D721Med (cell line): ENCODE measurements at regions not wholly inside any gene's neighbourhood (a gene's known extent, or its start where the extent isn't known, plus 50 kb on each side); places are given as distances from the start of the nearest gene placed in this dataset.
"Not testable (repeated sequence)": the region's sequence is repeated elsewhere in the genome, so short reads cannot be mapped to it uniquely, and the experiment has no call there.

Source experiments
- DNase-seq: peaks from one replicate; pipeline ENCODE4 v3.0.0; 2011; ENCODE audit warnings: low spot score; ENCODE audit not compliant: insufficient read length
- FAIRE-seq: peaks from 2 replicates; lab custom pipeline; 2011; peaks lifted over from hg19 to GRCh38; lab: Jason Lieb, UNC
- CTCF ChIP-seq: IDR thresholded peaks from 2 replicates; pipeline ENCODE4 v1.5.1; 2012; ENCODE audit warnings: mild to moderate bottlenecking, control low read depth; ENCODE audit not compliant: insufficient read depth; ENCODE audit errors: missing control alignments

- TF ChIP-seq CTCF = no peak
- no peak for FAIRE-seq
- no peak for DNase-seq
Measured at GRCh38 chr10:33085313-33085833, 127.3 kb upstream of the ITGB1 start.

GRCh38 chr10:33084453-33084852 lies 126.4 kb upstream of the ITGB1 start:
- FAIRE-seq (no peak), DNase-seq (no peak)
- no peak for TF ChIP-seq CTCF

GRCh38 chr10:33082373-33082895 lies 124.4 kb upstream of the ITGB1 start:
- FAIRE-seq (peak; percentile 55), DNase-seq (no peak)
- TF ChIP-seq CTCF = no peak

DNA sequence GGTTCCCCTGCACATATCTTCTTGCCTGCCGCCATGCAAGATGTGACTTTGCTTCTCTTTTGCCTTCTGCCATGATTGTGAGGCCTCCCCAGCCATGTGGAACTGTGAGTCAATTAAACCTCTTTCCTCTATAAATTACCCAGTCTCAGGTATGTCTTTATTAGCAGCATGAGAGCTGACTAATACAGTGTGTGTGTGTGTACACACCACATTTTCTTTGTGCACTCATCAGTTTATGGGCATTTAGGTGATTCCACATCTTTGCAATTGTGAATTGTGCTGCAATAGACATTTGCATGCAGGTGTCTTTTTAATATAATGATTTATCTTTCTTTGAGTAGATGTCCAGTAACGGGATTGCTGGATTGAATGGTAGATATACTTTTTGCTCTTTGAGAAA lies 122.4 kb upstream of the ITGB1 start:
- not testable (repeated sequence) for FAIRE-seq, DNase-seq

DNA sequence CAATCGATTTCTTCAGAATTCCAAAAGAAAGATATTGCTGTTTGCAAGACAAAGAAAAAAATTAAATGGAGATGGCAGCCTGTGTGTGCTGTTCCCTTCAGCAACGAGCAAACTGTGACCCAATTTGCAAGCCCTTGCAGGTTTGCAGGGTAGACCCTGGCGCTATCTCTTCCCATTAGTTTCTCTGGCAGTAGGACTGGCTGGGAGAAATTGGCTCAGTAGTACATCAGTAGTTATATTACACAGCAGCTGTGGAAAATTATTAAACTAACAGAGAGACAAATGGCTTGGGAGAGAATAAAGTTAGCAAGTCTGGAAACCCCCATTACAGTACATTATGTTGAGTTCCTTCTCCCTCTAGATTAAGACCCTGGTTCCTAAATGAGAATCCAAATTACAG lies 116.4 kb upstream of the ITGB1 start:
- TF ChIP-seq CTCF = no peak
- FAIRE-seq (no peak), DNase-seq (no peak)

DNA sequence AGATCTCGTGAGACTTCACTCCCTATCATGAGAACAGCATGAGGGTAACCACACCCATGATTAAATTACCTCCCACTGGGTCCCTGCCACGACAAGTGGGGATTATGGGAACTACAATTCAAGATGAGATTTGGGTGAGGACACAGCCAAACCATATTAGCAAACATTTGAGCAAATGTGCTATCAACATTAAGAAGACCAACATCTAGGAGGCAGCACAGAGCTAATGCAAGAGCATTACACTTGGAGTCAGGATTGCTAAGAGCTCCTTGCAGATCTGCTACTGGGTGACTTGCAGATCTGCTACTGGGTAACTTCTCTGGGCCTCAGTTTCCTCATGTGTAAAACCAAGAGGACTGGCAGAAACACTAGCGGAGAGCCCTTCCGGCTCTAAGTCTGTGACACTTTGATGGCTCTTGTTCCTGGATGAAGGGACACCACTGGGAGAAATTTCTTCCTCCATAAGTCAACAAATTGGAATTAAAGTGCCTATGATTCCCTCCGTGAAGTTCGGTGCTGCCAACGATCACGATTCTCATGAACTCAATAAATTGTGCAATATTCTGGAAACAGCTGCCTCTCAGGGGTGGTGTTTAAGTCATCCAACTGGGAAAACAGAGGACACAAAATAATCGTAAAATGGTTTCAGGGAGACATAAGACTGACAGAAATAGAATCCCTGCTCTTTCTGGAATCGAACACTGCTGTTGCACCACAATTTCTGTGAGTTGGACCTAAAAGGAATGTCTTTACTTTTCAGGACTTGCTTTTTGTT lies 115.8 kb upstream of the ITGB1 start:
- TF ChIP-seq CTCF = no peak
- FAIRE-seq (no peak), DNase-seq (no peak)

- DNase-seq (no peak), FAIRE-seq (no peak)
- no peak for TF ChIP-seq CTCF
Measured at GRCh38 chr10:33071857-33072256, 113.8 kb upstream of the ITGB1 start.
